Stimulated activated CD4-positive, alpha-beta T cell treated with anti-CD3 and anti-CD28 coated beads, Interleukin-1b, Interleukin-23, amount 100 ng/mL, for 48 hours (primary cell): ENCODE measurements at regions not wholly inside any gene's neighbourhood (a gene's known extent, or its start where the extent isn't known, plus 50 kb on each side); places are given as distances from the start of the nearest gene placed in this dataset.
"Not testable (repeated sequence)": the region's sequence is repeated elsewhere in the genome, so short reads cannot be mapped to it uniquely, and the experiment has no call there.

Experiments used
- DNase-seq: peaks from one replicate; pipeline ENCODE4 v3.0.0-alpha.2; 2020

DNA sequence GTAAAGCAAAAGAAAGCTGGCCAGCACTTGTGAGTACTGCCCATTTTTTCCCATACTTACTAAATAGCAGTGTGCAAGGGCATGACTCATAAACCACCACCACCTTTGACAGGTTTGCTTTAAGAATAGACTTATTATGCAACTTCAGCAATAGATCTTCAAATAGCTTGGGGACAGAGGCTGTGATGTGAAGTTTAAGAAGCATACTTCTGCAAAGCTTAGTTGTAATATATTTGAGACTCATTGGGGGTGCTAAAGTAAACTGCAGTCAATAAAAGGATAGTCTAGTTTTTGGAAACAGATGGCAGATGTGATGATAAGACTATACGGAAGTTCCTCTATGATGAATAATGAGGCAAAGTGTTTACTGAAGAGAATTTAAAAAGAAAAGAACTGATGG, 210.0 kb downstream of the PLA2G4A start:
- no peak for DNase-seq

DNA sequence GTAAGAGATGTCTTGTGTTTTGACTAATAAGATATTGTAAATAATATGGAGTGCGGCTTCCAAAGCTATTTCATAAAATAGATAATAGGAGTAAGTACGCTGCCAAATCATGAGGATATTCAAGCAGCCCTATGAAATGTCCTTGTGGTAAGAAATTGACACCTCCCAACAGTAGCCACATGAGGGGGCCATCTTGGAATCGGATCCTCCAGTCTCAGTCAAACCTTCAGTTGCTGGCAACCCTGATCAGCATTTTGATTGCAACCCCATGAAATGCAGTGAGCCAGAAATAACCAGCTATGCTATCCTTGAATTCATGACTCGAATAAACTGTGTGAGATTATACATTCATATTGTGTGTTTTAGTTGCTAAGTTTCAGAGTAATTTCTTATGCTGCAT, 212.4 kb downstream of the PLA2G4A start:
- no peak for DNase-seq

DNA sequence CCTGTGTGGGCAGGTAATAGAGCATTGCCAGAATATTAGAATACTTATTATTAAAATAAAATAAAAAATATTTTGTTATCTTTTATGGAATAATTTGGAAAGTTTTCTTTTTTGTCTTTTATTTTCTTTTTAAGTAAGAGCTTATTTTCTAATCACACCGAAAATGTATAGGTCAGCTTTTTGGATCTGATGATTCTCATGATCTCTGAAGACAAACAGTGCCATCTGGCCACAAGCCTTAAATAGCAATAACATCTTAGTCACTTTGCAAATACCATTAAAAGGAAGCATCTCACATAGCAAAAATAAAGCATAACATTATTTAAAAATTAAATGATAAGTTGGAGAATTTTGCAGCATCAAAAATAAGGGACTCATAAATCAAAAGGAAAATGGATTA, 213.8 kb downstream of the PLA2G4A start:
- DNase-seq: no peak

DNA sequence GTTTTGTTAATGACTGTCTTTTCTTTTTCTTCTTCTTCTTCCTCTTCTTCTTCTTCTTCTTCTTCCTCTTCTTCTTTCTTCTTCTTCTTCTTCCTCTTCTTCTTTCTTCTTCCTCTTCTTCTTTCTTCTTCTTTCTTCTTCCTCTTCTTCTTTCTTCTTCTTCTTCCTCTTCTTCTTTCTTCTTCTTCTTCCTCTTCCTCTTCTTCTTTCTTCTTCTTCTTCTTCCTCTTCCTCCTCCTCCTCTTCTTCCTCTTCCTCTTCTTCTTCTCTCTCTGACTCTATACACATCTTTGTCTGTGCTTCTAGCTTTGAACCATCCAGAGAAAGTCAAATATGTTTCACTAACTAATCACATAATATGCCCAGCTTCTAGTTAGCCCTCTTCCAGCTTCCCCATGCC, 214.7 kb downstream of the PLA2G4A start:
- DNase-seq: not testable (repeated sequence)

DNA sequence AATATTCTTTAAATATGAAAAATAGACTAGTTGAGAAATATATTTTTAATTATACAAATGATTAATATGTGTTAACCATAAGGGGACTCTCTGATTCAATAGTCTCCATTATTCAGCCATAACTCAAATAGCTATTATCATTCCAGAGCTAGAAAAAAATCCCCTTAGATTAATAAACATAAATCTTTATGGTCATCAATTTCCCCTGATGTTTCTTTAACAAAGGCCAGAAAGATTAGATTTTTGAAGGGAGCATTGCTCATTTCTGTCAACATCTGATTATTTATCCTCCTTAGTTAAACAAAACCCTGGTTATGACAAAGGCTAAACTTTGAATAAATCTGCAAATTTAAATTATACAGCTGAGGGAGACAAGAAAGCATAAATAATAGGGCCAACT, 215.7 kb downstream of the PLA2G4A start:
- no peak for DNase-seq

DNA sequence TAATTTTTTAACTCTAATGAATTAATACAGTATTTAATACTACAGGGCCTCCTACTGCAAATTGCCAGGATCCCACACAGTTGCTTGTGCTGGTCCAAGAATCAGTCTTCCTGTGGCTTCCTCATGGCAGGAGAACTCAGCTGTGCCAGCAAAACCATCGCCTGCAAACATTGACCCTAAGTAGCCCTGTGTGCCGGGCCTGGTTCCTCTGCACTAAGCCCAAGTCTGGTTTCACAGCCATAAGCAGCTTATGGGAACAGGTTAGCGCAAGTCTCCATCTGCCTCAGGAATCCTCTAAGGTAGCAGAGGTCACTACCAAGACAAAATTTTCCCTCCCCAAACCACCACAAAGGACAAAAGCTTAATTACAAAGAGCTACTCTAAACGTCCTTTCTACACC, 216.6 kb downstream of the PLA2G4A start:
- DNase-seq: no peak

DNA sequence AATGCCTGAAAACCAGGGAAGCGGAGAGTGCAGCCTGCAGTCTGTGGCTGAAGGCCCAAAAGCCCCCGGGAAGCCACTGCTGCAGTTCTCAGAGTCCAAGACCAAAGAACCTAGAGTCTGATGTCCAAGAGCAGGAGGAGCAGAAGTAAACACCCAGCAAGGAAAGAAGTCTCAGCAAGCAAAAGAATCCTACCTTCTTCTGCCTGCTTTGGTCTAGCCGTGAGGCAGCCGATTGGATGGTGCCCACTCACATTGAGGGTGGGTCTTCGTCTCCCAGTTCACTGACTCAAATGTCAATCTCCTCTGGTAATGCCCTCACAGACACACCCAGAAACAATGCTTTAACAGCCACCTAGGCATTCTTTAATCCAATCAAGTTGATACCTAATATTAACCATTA, 217.5 kb downstream of the PLA2G4A start:
- no peak for DNase-seq

DNA sequence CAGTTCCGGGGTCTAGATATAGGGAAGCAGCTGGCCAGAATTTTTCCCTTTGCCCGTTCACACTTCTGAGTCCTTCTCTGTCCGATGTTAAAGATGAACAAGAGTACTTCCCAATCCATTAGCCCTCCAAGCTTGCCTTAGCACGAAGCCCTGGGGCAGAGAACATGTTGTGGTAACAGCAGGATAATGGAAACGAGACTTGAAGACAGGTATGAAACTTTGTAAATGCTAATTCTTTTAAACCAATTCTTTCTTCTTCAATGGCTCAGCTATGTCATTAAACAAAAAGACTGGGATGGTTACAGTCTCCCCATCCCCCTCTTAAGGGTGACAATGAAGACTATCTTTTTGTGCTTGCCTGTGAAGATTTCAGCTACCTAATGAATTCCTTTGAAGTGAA, 218.5 kb downstream of the PLA2G4A start:
- no peak for DNase-seq

DNA sequence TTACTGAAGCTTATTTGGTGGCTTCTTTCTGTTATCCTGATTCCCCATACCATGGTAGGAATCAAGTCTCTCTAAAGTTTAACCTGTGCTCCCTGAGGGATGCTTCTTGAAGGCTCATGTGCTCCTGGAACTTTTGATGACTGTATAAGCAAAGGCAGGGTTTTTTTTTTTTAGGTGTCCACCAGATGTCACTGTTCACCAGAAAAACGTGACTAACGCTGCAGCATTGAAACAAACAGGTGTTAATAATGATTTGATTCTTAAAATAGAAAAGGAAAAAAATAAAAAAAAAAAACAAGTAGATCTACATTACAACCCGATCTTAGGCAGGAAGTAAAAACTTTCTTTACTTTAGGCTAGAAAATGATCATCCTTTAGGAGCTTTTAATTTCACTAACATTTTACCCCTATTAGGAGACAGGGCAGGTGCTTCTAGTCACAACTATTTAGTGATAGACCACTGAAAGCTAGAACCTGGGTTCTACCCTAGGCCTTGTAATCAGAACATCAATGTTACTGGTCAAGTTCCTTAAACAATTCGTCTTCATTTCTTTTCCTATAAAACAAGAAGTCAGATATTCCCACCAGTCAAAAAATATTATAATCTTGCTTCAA, 223.0 kb downstream of the PLA2G4A start:
- no peak for DNase-seq

DNA sequence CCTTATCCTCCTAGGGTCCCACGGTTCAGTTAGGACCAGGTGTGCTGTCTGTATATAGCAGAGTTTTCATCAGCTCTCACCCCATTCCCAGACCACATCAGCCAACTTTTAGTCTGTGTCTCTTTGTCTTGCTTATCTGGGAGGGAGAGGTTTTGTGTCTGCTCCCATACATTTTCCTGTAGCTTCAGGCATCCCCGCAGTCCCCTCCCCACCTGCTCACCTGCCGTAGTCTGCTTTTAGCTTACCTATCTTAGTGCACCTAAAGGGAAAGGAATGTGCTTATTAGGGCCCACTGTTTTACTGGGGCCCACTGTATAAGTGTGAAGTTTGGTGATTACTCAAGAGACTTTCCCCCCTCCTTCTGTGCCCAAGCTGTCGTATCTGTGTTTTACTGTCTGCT, 225.1 kb downstream of the PLA2G4A start:
- no peak for DNase-seq

DNA sequence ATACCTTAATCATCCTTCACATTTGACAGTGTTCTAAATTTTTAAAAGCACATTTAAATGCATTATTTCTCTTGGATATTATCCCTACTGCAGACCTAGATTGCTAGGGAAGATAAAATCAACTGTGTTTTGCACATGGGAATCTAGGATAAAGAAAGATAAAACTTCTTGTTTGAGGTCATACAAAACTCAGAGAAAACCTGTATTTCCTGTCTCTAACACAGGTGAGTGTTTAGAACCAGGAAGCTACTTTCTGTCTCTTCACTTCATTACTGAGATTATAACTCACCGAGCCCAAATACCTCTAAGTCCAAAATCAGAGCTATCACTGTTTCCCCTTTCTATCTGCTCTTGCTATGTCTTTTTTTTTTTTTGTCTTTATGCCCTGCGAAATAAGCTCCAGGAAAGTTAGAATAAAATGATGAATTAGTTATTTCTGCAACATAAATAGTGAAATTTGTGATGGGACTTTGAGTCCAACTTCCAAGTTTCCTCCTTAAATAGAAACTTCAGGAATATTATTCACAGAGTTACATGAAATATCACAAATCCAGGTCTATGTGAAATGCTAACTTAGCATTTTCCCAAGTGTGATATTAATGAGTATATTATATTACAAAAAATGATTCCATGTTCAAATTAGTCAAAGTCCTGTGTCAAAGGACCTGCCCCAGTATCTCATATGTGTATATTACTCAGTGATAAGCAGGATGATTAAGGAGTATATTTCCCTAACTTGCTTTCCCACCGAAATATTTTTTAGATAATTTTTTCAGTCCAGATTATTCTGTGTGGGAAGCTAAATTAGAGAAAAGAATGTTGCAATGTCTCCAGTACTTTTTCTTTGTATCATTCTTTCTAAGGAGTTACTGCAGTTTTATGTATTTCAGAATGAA, 226.4 kb downstream of the PLA2G4A start:
- DNase-seq: no peak

DNA sequence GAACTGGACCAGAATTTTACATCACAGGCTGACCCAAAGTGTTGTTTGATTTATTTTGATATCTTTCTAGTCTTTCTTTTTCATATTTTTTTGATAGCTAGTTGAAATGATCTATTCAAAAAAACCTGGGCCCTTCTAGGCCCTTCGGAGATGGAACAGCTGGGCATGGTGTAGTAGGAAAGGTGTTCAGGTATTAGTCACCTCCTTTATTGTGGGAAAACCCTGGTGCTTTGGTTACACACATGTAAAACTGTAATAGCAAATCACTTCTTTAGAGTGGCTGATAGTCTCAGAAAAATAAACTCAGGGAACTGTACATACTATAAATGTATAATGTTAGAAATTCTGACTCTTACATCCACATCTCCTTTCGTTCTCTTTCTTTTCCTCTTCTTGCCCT, 234.5 kb downstream of the PLA2G4A start:
- DNase-seq: no peak

DNA sequence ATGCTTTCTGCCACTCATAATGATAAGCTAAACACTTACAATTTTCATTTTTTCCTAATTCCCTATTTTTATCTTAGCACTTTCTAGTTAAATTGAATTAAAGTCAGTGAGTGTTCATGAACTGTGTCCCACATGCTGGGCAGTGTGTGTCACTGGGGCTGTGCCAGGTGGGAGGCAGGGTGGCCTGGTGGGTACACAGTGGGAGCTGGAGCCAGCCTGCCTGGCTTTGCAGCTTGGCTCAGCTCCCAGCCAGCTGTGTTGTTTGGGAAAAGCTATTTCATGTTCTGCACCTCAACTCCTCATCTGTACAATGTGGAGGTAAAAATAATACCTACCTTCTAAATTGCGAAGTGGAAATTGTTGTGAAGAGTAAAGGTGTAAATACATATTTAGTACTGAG, 238.4 kb downstream of the PLA2G4A start:
- no peak for DNase-seq

DNA sequence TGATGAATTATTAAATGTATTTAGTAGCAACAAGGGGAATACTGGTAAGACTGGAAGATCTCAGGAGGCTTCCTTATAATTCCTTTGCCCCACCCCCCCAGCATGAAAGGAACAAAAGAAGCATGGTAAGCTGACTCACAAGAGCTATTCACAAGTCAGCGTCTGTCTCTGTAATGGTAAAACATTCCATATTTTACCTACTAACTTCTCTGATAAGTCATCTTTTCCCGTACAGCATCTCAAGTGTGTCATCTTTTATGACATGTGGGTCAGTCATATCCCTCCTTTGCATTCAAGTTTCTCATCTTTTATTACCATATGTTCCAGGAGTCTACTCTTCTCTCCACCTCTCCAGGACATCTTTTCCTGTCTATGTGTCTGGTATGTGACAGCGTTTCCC, 241.3 kb downstream of the PLA2G4A start:
- DNase-seq: no peak

DNA sequence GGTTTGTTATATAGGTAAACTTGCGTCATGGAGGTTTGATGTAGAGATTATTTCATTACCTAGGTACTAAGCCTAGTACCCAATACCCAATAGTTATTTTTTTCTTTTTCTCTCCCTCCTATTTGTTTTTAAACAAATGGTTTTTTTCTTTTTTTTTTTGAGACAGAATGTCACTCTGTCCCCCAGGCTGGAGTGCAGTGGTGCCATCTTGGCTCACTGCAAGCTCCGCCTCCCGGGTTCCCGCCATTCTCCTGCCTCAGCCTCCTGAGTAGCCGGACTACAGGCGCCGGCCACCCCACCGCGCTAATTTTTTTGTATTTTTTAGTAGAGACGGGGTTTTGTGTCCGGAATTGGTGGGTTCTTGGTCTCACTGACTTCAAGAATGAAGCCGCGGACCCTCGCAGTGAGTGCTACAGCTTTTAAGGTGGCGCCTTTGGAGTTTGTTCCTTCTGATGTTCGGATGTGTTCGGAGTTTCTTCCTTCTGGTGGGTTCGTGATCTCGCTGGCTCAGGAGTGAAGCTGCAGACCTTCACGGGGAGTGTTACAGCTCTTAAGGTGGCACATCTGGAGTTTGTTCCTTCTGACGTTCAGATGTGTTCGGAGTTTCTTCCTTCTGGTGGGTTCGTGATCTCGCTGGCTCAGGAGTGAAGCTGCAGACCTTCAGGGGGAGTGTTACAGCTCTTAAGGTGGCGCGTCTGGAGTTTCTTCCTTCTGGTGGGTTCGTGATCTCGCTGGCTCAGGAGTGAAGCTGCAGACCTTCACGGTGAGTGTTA, 243.7 kb downstream of the PLA2G4A start:
- DNase-seq: not testable (repeated sequence)

DNA sequence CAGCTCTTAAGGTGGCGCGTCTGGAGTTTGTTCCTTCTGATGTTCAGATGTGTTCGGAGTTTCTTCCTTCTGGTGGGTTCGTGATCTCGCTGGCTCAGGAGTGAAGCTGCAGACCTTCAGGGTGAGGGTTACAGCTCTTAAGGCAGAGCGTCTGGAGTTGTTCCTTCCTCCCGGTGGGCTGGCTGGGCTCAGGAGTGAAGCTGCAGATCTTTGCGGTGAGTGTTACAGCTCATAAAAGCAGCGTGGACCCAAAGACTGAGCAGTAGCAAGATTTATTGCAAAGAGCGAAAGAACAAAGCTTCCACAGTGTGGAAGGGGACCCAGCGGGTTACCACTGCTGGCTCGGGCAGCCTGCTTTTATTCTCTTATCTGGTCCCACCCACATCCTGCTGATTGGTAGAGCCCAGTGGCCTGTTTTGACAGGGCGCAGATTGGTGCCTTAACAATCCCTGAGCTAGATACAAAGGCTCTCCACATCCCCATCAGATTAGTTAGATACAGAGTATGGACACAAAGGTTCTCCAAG, 244.3 kb downstream of the PLA2G4A start:
- peak; percentile 10 for DNase-seq

DNA sequence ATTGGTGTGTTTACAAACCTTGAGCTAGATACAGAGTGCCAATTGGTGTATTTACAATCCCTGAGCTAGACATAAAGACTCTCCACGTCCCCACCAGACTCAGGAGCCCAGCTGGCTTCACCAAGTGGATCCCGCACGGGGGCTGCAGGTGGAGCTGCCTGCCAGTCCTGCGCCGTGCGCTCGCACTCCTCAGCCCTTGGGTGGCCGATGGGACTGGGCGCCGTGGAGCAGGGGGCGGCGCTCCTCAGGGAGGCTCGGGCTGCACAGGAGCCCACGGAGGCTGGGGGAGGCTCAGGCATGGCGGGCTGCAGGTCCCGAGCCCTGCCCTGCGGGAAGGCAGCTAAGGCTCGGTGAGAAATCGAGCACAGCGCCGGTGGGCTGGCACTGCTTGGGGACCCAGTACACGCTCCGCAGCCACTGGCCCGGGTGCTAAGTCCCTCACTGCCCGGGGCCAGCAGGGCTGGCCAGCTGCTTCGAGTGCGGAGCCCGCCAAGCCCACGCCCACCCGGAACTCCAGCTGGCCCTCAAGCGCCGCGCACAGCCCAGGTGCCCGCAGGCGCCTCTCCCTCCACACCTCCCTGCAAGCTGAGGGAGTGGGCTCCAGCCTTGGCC, 245.0 kb downstream of the PLA2G4A start:
- DNase-seq: not testable (repeated sequence)

DNA sequence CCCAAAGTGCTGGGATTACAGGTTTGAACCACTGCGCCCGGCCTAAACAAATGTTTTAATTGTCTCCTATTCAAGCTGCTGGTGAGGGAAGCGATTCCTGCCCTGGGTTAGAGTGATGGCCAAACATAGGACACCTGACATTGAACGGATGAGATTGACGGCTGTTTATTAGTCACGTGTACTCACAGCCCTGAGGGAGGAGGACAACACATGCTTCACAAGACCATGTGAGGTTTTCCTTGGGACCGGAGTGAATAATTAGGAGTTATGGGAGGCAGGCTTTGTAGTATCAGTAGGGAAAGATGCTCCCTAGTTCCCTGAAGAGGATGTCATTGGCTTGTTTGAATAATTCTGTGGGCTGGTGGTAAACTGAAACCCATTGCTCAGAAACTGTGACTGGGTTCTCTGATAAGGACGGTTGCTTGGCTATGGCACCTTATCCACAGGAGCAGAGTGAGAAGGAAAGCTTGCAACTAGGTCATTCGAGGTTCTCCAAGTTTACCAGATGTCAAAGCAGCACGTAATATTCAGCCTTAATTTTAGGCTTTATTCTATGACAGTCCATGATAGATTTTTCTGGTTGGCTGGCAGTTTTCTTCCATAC, 245.8 kb downstream of the PLA2G4A start:
- no peak for DNase-seq

DNA sequence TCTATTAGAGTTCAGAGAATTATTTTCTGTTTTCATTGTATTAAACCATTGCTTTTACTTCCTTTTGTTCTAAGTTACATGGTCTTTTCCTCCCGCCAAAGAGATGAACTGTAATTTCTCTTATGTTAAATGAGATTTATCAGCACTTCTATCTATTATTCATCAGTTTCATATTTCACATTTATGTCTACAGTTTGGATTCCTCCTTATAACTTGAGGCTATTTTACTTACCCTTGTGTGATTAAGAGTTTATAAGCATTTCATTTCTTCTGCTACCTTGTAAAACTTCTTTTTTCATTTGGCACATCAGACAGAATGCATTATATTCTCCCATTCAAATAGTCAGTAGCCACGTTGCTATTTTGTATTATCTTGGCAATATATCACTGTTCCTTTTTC, 248.2 kb downstream of the PLA2G4A start:
- DNase-seq: no peak

DNA sequence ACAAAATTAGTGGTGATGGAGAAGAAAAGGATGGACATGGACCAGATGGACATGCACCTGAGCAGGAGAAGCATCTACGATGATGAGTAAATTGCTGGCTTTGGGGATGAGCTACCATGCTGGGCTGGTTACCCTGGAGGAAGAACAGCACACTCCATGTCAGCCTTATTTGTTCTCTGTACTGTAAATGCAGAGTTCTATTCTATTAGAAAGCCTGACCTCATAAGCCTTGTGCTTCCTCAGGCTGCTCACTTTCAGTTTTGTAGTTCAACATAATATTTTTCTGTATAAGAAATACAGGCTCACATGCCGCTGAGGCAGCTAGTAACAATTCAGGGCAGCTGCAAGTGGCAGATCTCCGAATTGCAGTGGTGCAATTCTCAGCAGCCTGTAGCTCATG, 249.6 kb downstream of the PLA2G4A start:
- no peak for DNase-seq

DNA sequence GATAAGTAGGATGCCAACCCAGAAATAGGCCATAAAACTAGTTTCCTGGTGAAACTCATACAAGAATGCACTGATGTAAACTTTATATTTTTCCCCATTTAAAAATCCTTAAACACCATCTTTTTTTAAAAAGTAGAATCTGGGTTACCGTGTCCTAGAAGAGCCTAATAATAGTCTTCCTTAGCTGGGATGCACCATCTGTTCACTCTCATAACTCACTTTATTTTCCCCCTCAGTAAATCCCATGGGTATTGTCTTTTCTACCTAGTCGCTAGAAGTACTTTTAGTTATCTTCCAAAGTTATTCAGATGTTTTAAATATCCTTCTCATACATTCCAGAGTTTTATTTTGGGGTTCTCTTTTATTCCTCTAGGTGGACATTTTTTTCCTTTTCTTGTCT, 250.2 kb downstream of the PLA2G4A start:
- DNase-seq: no peak

DNA sequence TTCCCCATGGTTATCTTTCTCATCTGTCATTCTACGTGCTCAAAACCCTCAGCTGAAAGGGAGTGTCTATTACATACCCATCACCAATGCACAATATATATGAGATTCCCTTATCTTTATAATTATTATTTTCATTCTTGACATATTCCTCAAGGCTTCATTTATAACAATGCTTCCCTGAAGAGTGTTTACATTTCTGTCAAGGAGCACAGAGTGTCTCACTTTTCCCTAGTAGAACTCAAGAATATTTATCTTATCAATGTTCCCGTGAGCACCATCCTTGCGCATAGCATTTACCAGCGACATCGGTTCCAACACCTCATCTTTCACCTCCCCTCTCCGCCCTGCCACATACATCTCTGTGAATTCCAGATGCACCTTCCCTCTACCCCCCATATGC, 250.6 kb downstream of the PLA2G4A start:
- no peak for DNase-seq

DNA sequence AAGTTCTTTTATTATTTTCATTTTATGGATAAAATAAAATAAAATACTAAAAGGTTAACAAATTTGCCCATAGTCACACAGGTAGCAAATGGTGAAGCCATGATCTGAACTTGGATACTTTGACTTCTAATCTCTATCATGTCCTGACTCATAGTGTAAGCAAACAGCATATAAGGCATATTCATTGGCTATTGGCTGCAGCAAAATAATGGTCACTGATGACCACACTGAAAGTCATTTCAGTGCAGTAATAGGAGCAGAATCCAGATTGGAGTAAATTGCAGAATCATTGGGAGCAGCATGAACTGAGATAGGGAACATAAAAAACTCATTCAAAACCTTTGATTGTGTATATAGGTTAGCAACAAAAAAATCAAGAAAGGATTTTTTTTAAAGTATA, 262.9 kb downstream of the PLA2G4A start:
- no peak for DNase-seq
